ENCODE measurements at regions not wholly inside any gene's neighbourhood (a gene's known extent, or its start where the extent isn't known, plus 50 kb on each side); places are given as distances from the start of the nearest gene placed in this dataset.

- Histone ChIP-seq H4K20me1 (ENCODE audit: low read depth) (no peaks in the 10 kb centered on the region), H3K36me3 (no peaks in the 10 kb centered on the region), H2AFZ (replicated peaks) (no peak overlapping the region), H3K79me2 (ENCODE audit: low read depth) (no peaks in the 10 kb centered on the region), H3K27ac (no peak overlapping the region), H3K4me1 (no peaks in the 10 kb centered on the region), H3K4me2 (no peak overlapping the region), H3K9me3 (ENCODE audit: low read depth) (no peaks in the 10 kb centered on the region), H3F3A (ENCODE audit: low read depth) (no peaks in the 10 kb centered on the region), H3K9ac (no peak overlapping the region), H3K27me3 (no peaks in the 10 kb centered on the region), H3K4me3 (no peak overlapping the region)
- Mint-ChIP-seq H3K9me3 (peaks cover 22% of the 10 kb centered on the region), H3K4me1 (no peaks in the 10 kb centered on the region), H3K27me3 (ENCODE audit: insufficient read depth, low read depth) (peaks cover 2% of the 10 kb centered on the region), H3K36me3 (peaks cover 2% of the 10 kb centered on the region), H3K27ac (no peak overlapping the region), H3K4me3 (no peak overlapping the region)
- no peak for DNase-seq (ENCODE audit: low spot score)
- TF ChIP-seq CTCF (IDR thresholded peaks at IDR 0.05) (no peak), EZH2phosphoT487 (IDR thresholded peaks at IDR 0.05) (no peak), EZH2 (IDR thresholded peaks at IDR 0.05) (no peak)
Observed at GRCh38 chr5:68720884-68721610, 372.8 kb upstream of the SLC30A5 start.

GRCh38 chr5:68722357-68722756 lies 371.5 kb upstream of the SLC30A5 start:
- Histone ChIP-seq H3K27me3 (no peaks in the 10 kb centered on the region), H3K9me3 (ENCODE audit: low read depth) (no peaks in the 10 kb centered on the region), H3K27ac (no peak overlapping the region), H4K20me1 (ENCODE audit: low read depth) (no peaks in the 10 kb centered on the region), H3K4me3 (no peak overlapping the region), H3K4me1 (no peaks in the 10 kb centered on the region), H3F3A (ENCODE audit: low read depth) (no peaks in the 10 kb centered on the region), H3K79me2 (ENCODE audit: low read depth) (no peaks in the 10 kb centered on the region), H2AFZ (replicated peaks) (no peak overlapping the region), H3K4me2 (no peak overlapping the region), H3K36me3 (no peaks in the 10 kb centered on the region), H3K9ac (no peak overlapping the region)
- H3K4me1 Mint-ChIP-seq = no peaks in the 10 kb centered on the region
- H3K36me3 Mint-ChIP-seq = peaks cover 2% of the 10 kb centered on the region
- no peak overlapping the region for H3K27ac Mint-ChIP-seq
- no peak for DNase-seq (ENCODE audit: low spot score)
- peaks cover 14% of the 10 kb centered on the region for H3K9me3 Mint-ChIP-seq
- TF ChIP-seq EZH2phosphoT487 (IDR thresholded peaks at IDR 0.05) (no peak), EZH2 (IDR thresholded peaks at IDR 0.05) (no peak), CTCF (IDR thresholded peaks at IDR 0.05) (no peak)
- H3K4me3 Mint-ChIP-seq = no peak overlapping the region
- no peaks in the 10 kb centered on the region for H3K27me3 Mint-ChIP-seq (ENCODE audit: insufficient read depth, low read depth)

- H3K4me3 Mint-ChIP-seq = no peak overlapping the region
- Histone ChIP-seq H3F3A (ENCODE audit: low read depth) (no peaks in the 10 kb centered on the region), H3K27ac (no peak overlapping the region)
Observed at GRCh38 chr5:68725905-68726683, 367.7 kb upstream of the SLC30A5 start.

More at GRCh38 chr5:68725905-68726683, 367.7 kb upstream of the SLC30A5 start:
- H3K27ac Mint-ChIP-seq = no peak overlapping the region
- H3K4me2 ChIP-seq = no peak overlapping the region
- H3K4me3 ChIP-seq = no peak overlapping the region
- no peak for TF ChIP-seq EZH2 (IDR thresholded peaks at IDR 0.05)
- TF ChIP-seq CTCF (IDR thresholded peaks at IDR 0.05) = no peak
- TF ChIP-seq EZH2phosphoT487 (IDR thresholded peaks at IDR 0.05) = no peak
- no peaks in the 10 kb centered on the region for H3K36me3 ChIP-seq
- no peak overlapping the region for H3K9ac ChIP-seq
- no peaks in the 10 kb centered on the region for H3K9me3 Mint-ChIP-seq
- H3K36me3 Mint-ChIP-seq = no peaks in the 10 kb centered on the region
- H4K20me1 ChIP-seq (ENCODE audit: low read depth) = no peaks in the 10 kb centered on the region
- peaks cover 16% of the 10 kb centered on the region for H3K4me1 Mint-ChIP-seq
- H3K27me3 ChIP-seq = no peaks in the 10 kb centered on the region
- no peaks in the 10 kb centered on the region for H3K4me1 ChIP-seq
- no peak for DNase-seq (ENCODE audit: low spot score)
- H3K27me3 Mint-ChIP-seq (ENCODE audit: insufficient read depth, low read depth) = peaks cover 2% of the 10 kb centered on the region
- H3K79me2 ChIP-seq (ENCODE audit: low read depth) = no peaks in the 10 kb centered on the region
- H3K9me3 ChIP-seq (ENCODE audit: low read depth) = no peaks in the 10 kb centered on the region
- no peak overlapping the region for H2AFZ ChIP-seq (replicated peaks)

Data from neural progenitor cell (in vitro differentiated cells).